ENCODE measurements at regions not wholly inside any gene's neighbourhood (a gene's known extent, or its start where the extent isn't known, plus 50 kb on each side); places are given as distances from the start of the nearest gene placed in this dataset.

DNA sequence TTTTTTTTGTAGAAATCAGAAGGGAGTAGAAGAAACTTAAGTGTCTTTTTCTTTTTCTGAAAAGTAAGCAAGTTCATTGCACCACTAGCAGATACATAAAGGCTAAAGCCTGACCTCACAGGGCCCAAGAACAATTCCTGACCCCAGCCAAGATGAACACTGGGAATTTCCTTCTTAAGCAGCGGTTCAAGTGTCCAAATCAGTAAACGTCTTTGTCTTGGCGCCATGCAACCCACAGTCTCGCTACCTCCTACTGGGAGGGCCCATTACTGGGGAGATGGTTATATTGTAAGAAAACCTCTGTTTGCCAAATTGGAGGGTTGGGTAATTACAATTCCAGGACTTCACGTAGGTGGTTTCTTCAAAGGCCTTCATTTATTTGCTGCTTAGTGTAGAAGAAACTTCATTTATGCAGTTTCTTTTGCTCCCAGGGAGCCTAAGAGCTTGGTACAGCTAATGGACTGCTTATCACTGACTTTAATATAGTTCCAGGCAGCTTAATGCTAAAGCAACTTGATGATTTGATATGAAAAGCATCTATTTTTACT, 58.3 kb upstream of the ADRB1 start:
- no peak overlapping the region for H3K27ac ChIP-seq
- 82 to 84% (median 83%) methylated on average over 5 of the region's 5 CpGs for WGBS, 3 donors

DNA sequence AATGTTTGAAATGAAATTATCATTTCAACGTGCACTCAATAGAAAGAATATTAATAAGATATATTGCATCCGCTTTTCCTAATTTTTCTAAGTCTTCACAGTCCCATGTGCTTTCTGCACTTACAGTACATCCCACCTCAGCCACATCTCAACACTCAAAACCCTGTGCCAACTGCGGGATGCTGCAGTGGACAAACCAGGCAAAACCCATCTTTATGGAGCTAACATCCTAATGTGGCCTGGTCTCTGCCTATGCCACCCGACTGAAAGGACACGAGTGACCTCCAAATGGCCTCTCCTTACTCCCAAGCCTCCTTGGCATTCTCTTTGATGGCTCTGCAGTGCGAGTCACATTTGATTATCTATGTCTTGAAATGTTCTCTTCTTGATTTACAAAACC, 57.4 kb upstream of the ADRB1 start:
- H3K27me3 ChIP-seq (ENCODE audit: insufficient read depth in 3 of 3, low read length in 2 of 3) = peaks cover 0 to under 1% (median 0%) of the 10 kb centered on the region in 3 donors
- intact Hi-C loops (cut with DNase I) = no loop called here
- H3K9me3 ChIP-seq = no peaks in the 10 kb centered on the region
- no peak for DNase-seq
- TF ChIP-seq CTCF (IDR thresholded peaks at IDR 0.05) = no peak
- H3K27ac ChIP-seq = no peak overlapping the region
- no peak for ATAC-seq
- H3K4me1 ChIP-seq = no peaks in the 10 kb centered on the region
- H3K36me3 ChIP-seq (ENCODE audit: insufficient read depth in 1 of 2, low read depth in 1 of 2) = no peaks in the 10 kb centered on the region
- WGBS, 3 donors = 85 to 95% (median 93%) methylated on average over 6 of the region's 6 CpGs
- no peak overlapping the region for H3K4me3 ChIP-seq

More for the DNA sequence above, 58.3 kb upstream of the ADRB1 start:
- Histone ChIP-seq H3K36me3 (ENCODE audit: insufficient read depth in 1 of 2, low read depth in 1 of 2) (no peaks in the 10 kb centered on the region), H3K9me3 (no peaks in the 10 kb centered on the region), H3K4me3 (no peak overlapping the region), H3K4me1 (no peaks in the 10 kb centered on the region), H3K27me3 (ENCODE audit: insufficient read depth in 3 of 3, low read length in 2 of 3) (no peaks in the 10 kb centered on the region)
- intact Hi-C loops (cut with DNase I) = no loop called here
- no peak for DNase-seq
- ATAC-seq = no peak
- no peak for TF ChIP-seq CTCF (IDR thresholded peaks at IDR 0.05)

DNA sequence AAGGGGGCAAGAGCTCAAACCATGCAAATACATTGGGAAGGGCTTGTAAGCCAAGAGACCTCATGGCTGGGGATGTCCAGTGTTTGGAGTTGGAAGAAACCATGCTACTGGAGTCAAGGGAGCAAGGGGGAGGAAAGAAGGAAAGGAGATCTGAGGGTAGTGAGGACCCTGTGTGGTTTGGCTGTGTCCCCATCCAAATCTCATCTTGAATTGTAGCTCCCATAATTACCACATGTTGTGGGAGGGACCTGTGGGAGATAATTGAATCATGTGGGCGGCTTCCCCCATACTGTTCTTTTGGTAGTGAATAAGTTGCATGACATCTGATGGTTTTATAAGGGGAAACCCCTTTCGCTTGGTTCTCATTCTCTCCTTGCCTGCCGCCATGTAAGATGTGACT, 56.5 kb upstream of the ADRB1 start:
- TF ChIP-seq CTCF (IDR thresholded peaks at IDR 0.05) = no peak
- WGBS, 3 donors = 92 to 99% (median 98%) methylated on average over 3 of the region's 3 CpGs
- intact Hi-C loops (cut with DNase I) = no loop called here

DNA sequence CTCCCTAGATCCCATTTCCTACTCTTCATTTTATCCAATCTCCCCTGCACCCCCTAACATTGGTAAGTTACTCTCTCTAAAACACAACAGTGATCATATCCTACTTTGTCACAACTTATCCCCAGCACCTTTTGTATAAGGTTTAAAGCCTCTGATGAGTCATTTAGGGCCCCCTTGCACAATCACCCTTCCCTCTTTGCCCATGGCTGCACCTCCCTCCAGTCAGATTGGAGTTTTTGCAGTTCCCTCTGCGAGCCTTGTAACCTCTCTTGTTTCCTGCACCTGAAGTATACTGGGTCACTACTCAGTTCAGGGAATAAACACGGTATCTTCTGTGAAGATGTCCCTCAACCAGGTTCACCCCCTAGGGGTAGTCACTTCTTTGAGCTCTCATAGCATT, 55.9 kb upstream of the ADRB1 start:
- no peaks in the 10 kb centered on the region for H3K9me3 ChIP-seq
- no peak overlapping the region for H3K4me3 ChIP-seq
- H3K4me1 ChIP-seq = no peaks in the 10 kb centered on the region
- WGBS, 3 donors = 82 to 90% (median 86%) methylated on average over 2 of the region's 2 CpGs
- DNase-seq (peak in 1 of 2 donors; percentile 41), ATAC-seq (no peak)
- no peak overlapping the region for H3K27ac ChIP-seq
- no peaks in the 10 kb centered on the region for H3K36me3 ChIP-seq (ENCODE audit: insufficient read depth in 1 of 2, low read depth in 1 of 2)
- intact Hi-C loops (cut with DNase I) = no loop called here
- peaks cover 0 to 11% (median 0%) of the 10 kb centered on the region in 3 donors for H3K27me3 ChIP-seq (ENCODE audit: insufficient read depth in 3 of 3, low read length in 2 of 3)
- TF ChIP-seq CTCF (IDR thresholded peaks at IDR 0.05) = no peak

More for the DNA sequence above, 56.5 kb upstream of the ADRB1 start:
- ATAC-seq (no peak), DNase-seq (no peak)
- H3K27ac ChIP-seq = no peak overlapping the region
- peaks cover 0 to 8% (median 0%) of the 10 kb centered on the region in 3 donors for H3K27me3 ChIP-seq (ENCODE audit: insufficient read depth in 3 of 3, low read length in 2 of 3)
- no peak overlapping the region for H3K4me3 ChIP-seq
- no peaks in the 10 kb centered on the region for H3K9me3 ChIP-seq
- no peaks in the 10 kb centered on the region for H3K36me3 ChIP-seq (ENCODE audit: insufficient read depth in 1 of 2, low read depth in 1 of 2)
- H3K4me1 ChIP-seq = no peaks in the 10 kb centered on the region

DNA sequence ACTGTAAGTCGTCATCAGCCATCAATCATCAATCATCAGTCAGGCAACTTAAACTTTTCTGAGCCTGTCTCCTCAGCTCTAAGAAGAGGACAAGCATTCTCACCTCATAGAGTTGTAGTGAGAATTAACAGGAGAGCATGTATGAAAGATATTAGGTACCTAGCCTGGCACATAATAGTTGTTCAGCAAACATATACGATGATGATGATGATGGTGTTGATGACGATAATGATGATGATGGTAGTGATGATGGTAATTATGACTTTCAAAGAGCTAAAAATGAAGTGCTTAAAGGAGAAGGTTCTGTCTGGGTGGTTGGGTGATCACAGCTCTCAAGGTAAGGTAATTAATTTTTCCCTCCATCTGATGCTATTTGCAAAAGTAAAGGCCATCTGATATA, 55.1 kb upstream of the ADRB1 start:
- ATAC-seq (no peak), DNase-seq (no peak)
- no peak overlapping the region for H3K27ac ChIP-seq
- H3K27me3 ChIP-seq (ENCODE audit: insufficient read depth in 3 of 3, low read length in 2 of 3) = peaks cover 0 to 11% (median 0%) of the 10 kb centered on the region in 3 donors
- no peak for TF ChIP-seq CTCF (IDR thresholded peaks at IDR 0.05)
- no peaks in the 10 kb centered on the region for H3K36me3 ChIP-seq (ENCODE audit: insufficient read depth in 1 of 2, low read depth in 1 of 2)
- WGBS, 3 donors = 86 to 95% (median 91%) methylated on average over 3 of the region's 3 CpGs
- intact Hi-C loops (cut with DNase I) = no loop called here
- H3K4me3 ChIP-seq = no peak overlapping the region
- no peaks in the 10 kb centered on the region for H3K9me3 ChIP-seq
- no peaks in the 10 kb centered on the region for H3K4me1 ChIP-seq

All from psoas muscle (tissue), 7 donors.